ENCODE measurements at regions not wholly inside any gene's neighbourhood (a gene's known extent, or its start where the extent isn't known, plus 50 kb on each side); places are given as distances from the start of the nearest gene placed in this dataset.

DNA sequence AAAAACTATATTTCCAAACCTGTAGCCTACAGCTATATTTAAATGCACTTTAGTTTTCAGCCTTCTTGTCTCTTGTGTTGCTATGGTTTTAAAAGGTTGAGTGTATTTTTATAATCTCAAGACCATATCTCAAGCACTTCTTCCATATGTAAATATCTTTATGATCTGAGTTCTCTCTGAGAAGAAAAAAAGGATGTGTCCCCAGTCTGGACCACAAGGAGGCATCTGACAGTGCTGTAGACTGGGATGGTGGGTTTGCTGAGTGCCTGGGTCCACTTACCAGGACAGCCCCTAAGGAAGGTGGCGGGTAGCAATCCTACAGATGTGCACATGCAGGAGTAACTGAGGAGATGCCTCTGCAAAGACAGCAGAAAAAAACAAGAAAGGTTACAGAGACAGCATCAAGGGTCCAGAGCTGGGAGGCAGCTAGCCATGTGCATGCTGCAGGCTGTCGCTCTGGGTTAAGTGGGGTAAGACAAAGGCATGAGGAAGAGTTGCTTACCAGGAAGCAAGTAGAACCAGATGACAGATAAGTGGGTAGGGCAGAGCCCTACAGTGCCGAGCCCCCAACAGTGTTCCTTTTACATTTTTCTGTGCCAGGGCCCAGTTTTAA lies 70.6 kb upstream of the SNRK start:
- no peak for DNase-seq (ENCODE audit: extremely low read depth, low read depth)
- H3K4me3 ChIP-seq (replicated peaks; ENCODE audit: low read depth, low read length), result no peak overlapping the region
- TF ChIP-seq, protein P1, sequence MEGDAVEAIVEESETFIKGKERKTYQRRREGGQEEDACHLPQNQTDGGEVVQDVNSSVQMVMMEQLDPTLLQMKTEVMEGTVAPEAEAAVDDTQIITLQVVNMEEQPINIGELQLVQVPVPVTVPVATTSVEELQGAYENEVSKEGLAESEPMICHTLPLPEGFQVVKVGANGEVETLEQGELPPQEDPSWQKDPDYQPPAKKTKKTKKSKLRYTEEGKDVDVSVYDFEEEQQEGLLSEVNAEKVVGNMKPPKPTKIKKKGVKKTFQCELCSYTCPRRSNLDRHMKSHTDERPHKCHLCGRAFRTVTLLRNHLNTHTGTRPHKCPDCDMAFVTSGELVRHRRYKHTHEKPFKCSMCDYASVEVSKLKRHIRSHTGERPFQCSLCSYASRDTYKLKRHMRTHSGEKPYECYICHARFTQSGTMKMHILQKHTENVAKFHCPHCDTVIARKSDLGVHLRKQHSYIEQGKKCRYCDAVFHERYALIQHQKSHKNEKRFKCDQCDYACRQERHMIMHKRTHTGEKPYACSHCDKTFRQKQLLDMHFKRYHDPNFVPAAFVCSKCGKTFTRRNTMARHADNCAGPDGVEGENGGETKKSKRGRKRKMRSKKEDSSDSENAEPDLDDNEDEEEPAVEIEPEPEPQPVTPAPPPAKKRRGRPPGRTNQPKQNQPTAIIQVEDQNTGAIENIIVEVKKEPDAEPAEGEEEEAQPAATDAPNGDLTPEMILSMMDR (IDR thresholded peaks at IDR 0.05; ENCODE audit: low read depth, low read length, missing control alignments), result peak; percentile 15

- no peak overlapping the region for H3K4me3 ChIP-seq (replicated peaks; ENCODE audit: low read depth, low read length)
- TF ChIP-seq, protein P1 (IDR thresholded peaks at IDR 0.05; ENCODE audit: low read depth, low read length, missing control alignments), result no peak
- DNase-seq (ENCODE audit: extremely low read depth, low read depth), result no peak
Measured at GRCh38 chr3:43215138-43215537, 71.2 kb upstream of the SNRK start.

GRCh38 chr3:43214616-43215015 lies 71.7 kb upstream of the SNRK start:
- TF ChIP-seq, protein P1 (IDR thresholded peaks at IDR 0.05; ENCODE audit: low read depth, low read length, missing control alignments), result no peak
- no peak for DNase-seq (ENCODE audit: extremely low read depth, low read depth)
- no peak overlapping the region for H3K4me3 ChIP-seq (replicated peaks; ENCODE audit: low read depth, low read length)

DNA sequence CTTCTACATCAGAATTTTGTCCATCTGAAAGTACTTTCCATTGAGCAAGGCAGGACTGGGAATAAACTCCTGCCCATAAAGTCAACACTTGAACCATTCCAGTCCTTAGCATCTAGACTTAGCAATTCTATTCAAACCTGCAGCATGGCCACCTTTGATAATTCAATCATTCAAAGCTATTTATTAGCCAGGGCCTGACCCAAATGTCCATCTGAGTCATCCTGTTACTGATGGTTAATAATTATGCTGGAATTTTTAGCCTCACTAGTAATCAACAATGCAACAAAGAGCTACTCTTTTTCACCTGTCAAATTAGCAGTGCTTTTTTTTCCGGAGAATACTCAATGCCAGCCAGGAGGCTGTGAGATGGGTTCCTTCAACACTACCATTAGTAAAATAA lies 72.7 kb upstream of the SNRK start:
- no peak overlapping the region for H3K4me3 ChIP-seq (replicated peaks; ENCODE audit: low read depth, low read length)
- no peak for DNase-seq (ENCODE audit: extremely low read depth, low read depth)
- TF ChIP-seq, protein P1 (IDR thresholded peaks at IDR 0.05; ENCODE audit: low read depth, low read length, missing control alignments), result no peak

- TF ChIP-seq, protein P1 (IDR thresholded peaks at IDR 0.05; ENCODE audit: low read depth, low read length, missing control alignments), result no peak
- no peak for DNase-seq (ENCODE audit: extremely low read depth, low read depth)
- no peak overlapping the region for H3K4me3 ChIP-seq (replicated peaks; ENCODE audit: low read depth, low read length)
Measured at GRCh38 chr3:43212914-43213611, 73.3 kb upstream of the SNRK start.

GRCh38 chr3:43211681-43212080 lies 74.7 kb upstream of the SNRK start:
- TF ChIP-seq, protein P1 (IDR thresholded peaks at IDR 0.05; ENCODE audit: low read depth, low read length, missing control alignments), result no peak
- H3K4me3 ChIP-seq (replicated peaks; ENCODE audit: low read depth, low read length), result no peak overlapping the region
- no peak for DNase-seq (ENCODE audit: extremely low read depth, low read depth)

Data from HFF-Myc (cell line).